ENCODE measurements at regions not wholly inside any gene's neighbourhood (a gene's known extent, or its start where the extent isn't known, plus 50 kb on each side); places are given as distances from the start of the nearest gene placed in this dataset.

DNA sequence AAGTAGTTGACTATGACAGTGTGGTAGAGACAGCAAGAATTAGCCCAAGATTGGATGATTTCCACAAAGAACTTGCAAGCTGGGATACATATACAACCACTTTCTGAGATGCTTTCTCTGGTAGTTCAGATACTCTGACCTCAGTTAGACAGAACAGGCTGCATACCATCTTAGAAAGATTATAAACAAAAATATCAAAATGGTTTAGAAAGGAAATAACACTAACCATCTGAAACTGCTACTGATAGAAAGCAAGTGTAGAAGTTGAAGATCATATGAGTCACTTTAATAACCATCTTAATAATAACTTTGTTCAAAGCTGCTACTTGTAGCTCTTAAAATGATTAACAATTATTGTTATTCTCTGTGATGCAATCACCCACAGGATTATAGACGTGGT lies 255.4 kb upstream of the TTC29 start:
- Mint-ChIP-seq H3K27ac (no peak overlapping the region), H3K4me3 (ENCODE audit: low read depth) (no peak overlapping the region), H3K4me1 (ENCODE audit: low read depth) (peaks cover 21% of the 10 kb centered on the region), H3K36me3 (ENCODE audit: insufficient read depth) (no peaks in the 10 kb centered on the region), H3K9me3 (ENCODE audit: low read depth) (peaks cover 3% of the 10 kb centered on the region), H3K27me3 (no peaks in the 10 kb centered on the region)
- no peak for DNase-seq (ENCODE audit: low spot score, unreplicated experiment)
- TF ChIP-seq, protein P1, sequence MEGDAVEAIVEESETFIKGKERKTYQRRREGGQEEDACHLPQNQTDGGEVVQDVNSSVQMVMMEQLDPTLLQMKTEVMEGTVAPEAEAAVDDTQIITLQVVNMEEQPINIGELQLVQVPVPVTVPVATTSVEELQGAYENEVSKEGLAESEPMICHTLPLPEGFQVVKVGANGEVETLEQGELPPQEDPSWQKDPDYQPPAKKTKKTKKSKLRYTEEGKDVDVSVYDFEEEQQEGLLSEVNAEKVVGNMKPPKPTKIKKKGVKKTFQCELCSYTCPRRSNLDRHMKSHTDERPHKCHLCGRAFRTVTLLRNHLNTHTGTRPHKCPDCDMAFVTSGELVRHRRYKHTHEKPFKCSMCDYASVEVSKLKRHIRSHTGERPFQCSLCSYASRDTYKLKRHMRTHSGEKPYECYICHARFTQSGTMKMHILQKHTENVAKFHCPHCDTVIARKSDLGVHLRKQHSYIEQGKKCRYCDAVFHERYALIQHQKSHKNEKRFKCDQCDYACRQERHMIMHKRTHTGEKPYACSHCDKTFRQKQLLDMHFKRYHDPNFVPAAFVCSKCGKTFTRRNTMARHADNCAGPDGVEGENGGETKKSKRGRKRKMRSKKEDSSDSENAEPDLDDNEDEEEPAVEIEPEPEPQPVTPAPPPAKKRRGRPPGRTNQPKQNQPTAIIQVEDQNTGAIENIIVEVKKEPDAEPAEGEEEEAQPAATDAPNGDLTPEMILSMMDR (IDR thresholded peaks at IDR 0.05; ENCODE audit: unreplicated experiment), result no peak

DNA sequence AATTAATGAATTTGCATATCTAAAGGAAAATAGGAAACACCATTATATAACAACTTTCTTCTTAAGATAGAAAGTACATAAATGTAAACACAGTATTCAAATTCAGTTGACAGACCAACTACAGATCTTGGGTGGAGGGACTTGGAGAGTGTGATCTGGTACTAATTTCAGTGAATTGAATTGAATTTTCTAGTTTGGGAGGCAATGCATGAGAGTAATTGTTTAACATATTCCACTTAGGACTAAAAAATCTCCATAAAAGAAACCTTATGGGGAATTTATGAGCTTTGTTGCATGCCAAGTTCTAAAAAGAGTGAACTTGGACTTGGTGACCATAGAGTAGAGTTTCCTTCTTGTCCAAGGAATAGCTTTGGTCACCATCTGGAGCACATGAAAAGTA lies 261.1 kb upstream of the TTC29 start:
- no peak overlapping the region for H3K4me3 Mint-ChIP-seq (ENCODE audit: low read depth)
- DNase-seq (ENCODE audit: low spot score, unreplicated experiment), result no peak
- H3K36me3 Mint-ChIP-seq (ENCODE audit: insufficient read depth), result no peaks in the 10 kb centered on the region
- H3K4me1 Mint-ChIP-seq (ENCODE audit: low read depth), result no peaks in the 10 kb centered on the region
- no peaks in the 10 kb centered on the region for H3K27me3 Mint-ChIP-seq
- no peaks in the 10 kb centered on the region for H3K9me3 Mint-ChIP-seq (ENCODE audit: low read depth)
- TF ChIP-seq, protein P1 (IDR thresholded peaks at IDR 0.05; ENCODE audit: unreplicated experiment), result no peak
- H3K27ac Mint-ChIP-seq, result no peak overlapping the region

DNA sequence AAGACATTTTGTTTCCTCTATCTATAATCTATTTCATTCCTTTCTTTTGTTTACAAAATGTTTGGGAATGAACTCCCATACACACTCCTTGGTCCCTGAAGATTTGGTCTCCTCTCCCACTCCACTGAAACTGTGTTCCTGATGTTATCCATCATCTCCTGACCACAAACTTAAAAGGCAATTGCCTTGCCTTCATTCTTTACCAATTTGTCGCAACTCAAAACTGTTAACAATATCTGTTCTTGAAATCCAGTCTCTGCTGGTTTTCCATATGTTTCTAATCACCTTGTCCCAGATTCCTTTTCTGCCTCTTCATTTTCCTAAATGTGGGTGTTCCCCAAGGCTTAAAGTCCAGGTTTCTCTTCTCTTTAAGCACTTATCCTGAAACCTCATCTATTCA lies 262.2 kb upstream of the TTC29 start:
- TF ChIP-seq, protein P1 (IDR thresholded peaks at IDR 0.05; ENCODE audit: unreplicated experiment), result no peak
- Mint-ChIP-seq H3K27ac (no peak overlapping the region), H3K27me3 (no peaks in the 10 kb centered on the region), H3K9me3 (ENCODE audit: low read depth) (no peaks in the 10 kb centered on the region), H3K36me3 (ENCODE audit: insufficient read depth) (no peaks in the 10 kb centered on the region), H3K4me1 (ENCODE audit: low read depth) (no peaks in the 10 kb centered on the region), H3K4me3 (ENCODE audit: low read depth) (no peak overlapping the region)
- DNase-seq (ENCODE audit: low spot score, unreplicated experiment), result no peak

DNA sequence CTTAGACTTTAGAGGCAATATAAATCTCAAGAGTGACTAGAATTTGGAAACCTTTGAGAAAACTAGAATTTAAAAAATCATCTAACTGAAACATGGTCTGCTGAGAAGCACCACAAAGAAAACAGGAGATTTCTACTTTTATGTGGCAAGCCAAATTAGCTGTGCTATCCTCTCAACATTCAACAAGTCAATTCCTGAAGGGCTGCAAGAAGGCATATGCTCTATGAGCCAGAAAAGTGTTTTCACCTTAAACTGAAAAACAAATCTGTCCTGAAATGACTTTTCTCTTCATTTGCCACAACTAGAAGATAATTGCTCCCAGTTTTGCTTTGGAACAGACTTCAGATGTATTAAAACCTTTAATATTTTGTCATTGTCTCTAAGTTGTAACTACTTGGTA lies 263.2 kb upstream of the EDNRA start:
- peaks cover 4% of the 10 kb centered on the region for H3K9me3 Mint-ChIP-seq (ENCODE audit: low read depth)
- H3K4me1 Mint-ChIP-seq (ENCODE audit: low read depth), result no peaks in the 10 kb centered on the region
- no peaks in the 10 kb centered on the region for H3K27me3 Mint-ChIP-seq
- TF ChIP-seq, protein P1 (IDR thresholded peaks at IDR 0.05; ENCODE audit: unreplicated experiment), result no peak
- H3K4me3 Mint-ChIP-seq (ENCODE audit: low read depth), result no peak overlapping the region
- H3K27ac Mint-ChIP-seq, result no peak overlapping the region
- no peaks in the 10 kb centered on the region for H3K36me3 Mint-ChIP-seq (ENCODE audit: insufficient read depth)
- no peak for DNase-seq (ENCODE audit: low spot score, unreplicated experiment)

DNA sequence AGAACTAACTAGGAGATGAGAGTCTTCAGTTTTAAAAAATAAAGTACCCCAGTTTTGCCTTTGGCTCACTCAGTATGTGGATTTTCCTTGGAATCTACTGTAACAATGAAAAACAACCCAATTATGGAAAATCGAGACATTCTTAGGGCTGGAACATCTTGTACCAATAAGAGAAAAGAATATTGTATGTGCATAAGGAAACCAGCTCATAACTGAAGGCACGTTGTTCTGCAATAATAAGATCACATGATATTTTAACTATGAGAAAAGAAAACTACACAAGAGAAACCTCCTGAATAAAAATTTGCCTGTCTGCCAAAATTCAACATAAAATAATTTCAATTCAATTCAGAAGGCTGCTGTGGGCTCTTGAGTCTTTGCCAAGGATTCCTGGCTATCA lies 261.8 kb upstream of the EDNRA start:
- TF ChIP-seq, protein P1 (IDR thresholded peaks at IDR 0.05; ENCODE audit: unreplicated experiment), result no peak
- Mint-ChIP-seq H3K9me3 (ENCODE audit: low read depth) (peaks cover 2% of the 10 kb centered on the region), H3K27me3 (no peaks in the 10 kb centered on the region), H3K4me1 (ENCODE audit: low read depth) (no peaks in the 10 kb centered on the region), H3K4me3 (ENCODE audit: low read depth) (no peak overlapping the region), H3K36me3 (ENCODE audit: insufficient read depth) (no peaks in the 10 kb centered on the region), H3K27ac (no peak overlapping the region)
- no peak for DNase-seq (ENCODE audit: low spot score, unreplicated experiment)

Measured in progenitor cell of endocrine pancreas (in vitro differentiated cells).